Gastrocnemius medialis (tissue), 4 donors: ENCODE measurements at regions not wholly inside any gene's neighbourhood (a gene's known extent, or its start where the extent isn't known, plus 50 kb on each side); places are given as distances from the start of the nearest gene placed in this dataset.

ENCODE experiments used
- ATAC-seq, 2 donors: fragments of 150-250 bp; one replicate each; pipeline ENCODE4 v1.9.1; 2016
- DNase-seq, 2 donors: peaks; one replicate each; pipeline ENCODE4 v3.0.0-alpha.2; 2019
- H3K27ac ChIP-seq, 4 donors: fragments of 200-600 bp; sonication (generic); 1 replicate in 1 of 4; 2 replicates in 3 of 4; pipeline ENCODE4 v1.5.1; 2016 to 2018; ENCODE audit warnings: mild to moderate bottlenecking in 2 of 4, moderate library complexity in 1 of 4
- H3K27me3 ChIP-seq, 3 donors: fragments of 200-600 bp; sonication (generic) in 2 of 3; 1 replicate in 1 of 3; 2 replicates in 2 of 3; pipeline versions ENCODE4 v1.5.1 to v1.6.0; 2016 to 2019; ENCODE audit warnings: mild to moderate bottlenecking in 1 of 3, moderate library complexity in 1 of 3
- H3K36me3 ChIP-seq, 2 donors: fragments of 200-600 bp; sonication (generic) in 1 of 2; one replicate each; pipeline ENCODE4 v1.5.1; 2017 to 2018
- H3K4me1 ChIP-seq, 2 donors: fragments of 200-600 bp; sonication (generic) in 1 of 2; one replicate each; pipeline ENCODE4 v1.5.1; 2016 to 2017; ENCODE audit warnings: mild to moderate bottlenecking in 2 of 2
- H3K4me3 ChIP-seq, 4 donors: fragments of 200-600 bp; sonication (generic) in 3 of 4; 1 replicate in 1 of 4; 2 replicates in 3 of 4; pipeline ENCODE4 v1.5.1; 2016 to 2019; ENCODE audit warnings: mild to moderate bottlenecking in 2 of 4
- H3K9me3 ChIP-seq, 3 donors: fragments of 200-600 bp; sonication (generic) in 2 of 3; 1 replicate in 1 of 3; 2 replicates in 2 of 3; pipeline ENCODE4 v1.5.1; 2016 to 2019
- CTCF ChIP-seq, 5 experiments: fragments of 450-650 bp in 3 of 5; fragments of 200-600 bp in 2 of 5; sonication (generic) in 2 of 5; IDR thresholded peaks in 4 of 5; conservative IDR thresholded peaks in 1 of 5; 1 replicate in 4 of 5; 2 replicates in 1 of 5; pipeline ENCODE4 v1.5.1; 2016 to 2019; ENCODE audit warnings: antibody characterized with exemption in 5 of 5, mild to moderate bottlenecking in 3 of 5, moderate library complexity in 3 of 5
- POLR2A ChIP-seq, 2 donors: fragments of 450-650 bp; IDR thresholded peaks; one replicate each; pipeline ENCODE4 v1.6.1; 2017; ENCODE audit warnings: antibody characterized with exemption in 2 of 2, mild to moderate bottlenecking in 2 of 2, moderate library complexity in 2 of 2
- in situ Hi-C, 4 donors: fragments of 200-750 bp; cut with MboI; loops; one replicate each; pipeline versions ENCODE4 v1.15.0 to v1.8.0; 2017; ENCODE audit warnings: low sequenced_read_pairs in 4 of 4
- intact Hi-C: fragments of 100-400 bp; cut with DNase I; formaldehyde crosslinking; loops from one replicate; pipeline ENCODE4 v1.15.1; 2023; ENCODE audit warnings: low total_unique reads

GRCh38 chr15:54840621-54841398 is 355.9 kb downstream of the RSL24D1 start:
- in situ Hi-C loops = loop anchor here in 1 of 4 donors (25.0 kb wide), 1 partner anchor 104 kb away; no protein-coding TSS in a partner anchor
- Histone ChIP-seq H3K27ac (no peak overlapping the region), H3K9me3 (no peaks in the 10 kb centered on the region), H3K4me3 (no peak overlapping the region), H3K4me1 (no peaks in the 10 kb centered on the region), H3K36me3 (no peaks in the 10 kb centered on the region), H3K27me3 (no peaks in the 10 kb centered on the region)
- DNase-seq (no peak), ATAC-seq (no peak)
- TF ChIP-seq CTCF (IDR thresholded peaks at IDR 0.05 in 4 of 5, conservative IDR thresholded peaks at IDR 0.05 in 1 of 5) (no peak), POLR2A (IDR thresholded peaks at IDR 0.05) (no peak)
- intact Hi-C loops = no loop called here

- Histone ChIP-seq H3K27me3 (no peaks in the 10 kb centered on the region), H3K9me3 (no peaks in the 10 kb centered on the region), H3K36me3 (no peaks in the 10 kb centered on the region), H3K27ac (no peak overlapping the region), H3K4me3 (no peak overlapping the region), H3K4me1 (no peaks in the 10 kb centered on the region)
- no peak for ATAC-seq
- DNase-seq = no peak
- in situ Hi-C loops (loop anchor here in 1 of 4 donors (25.0 kb wide), 1 partner anchor 102 kb away; no protein-coding TSS in a partner anchor), intact Hi-C loops (no loop called here)
- TF ChIP-seq CTCF (IDR thresholded peaks at IDR 0.05 in 4 of 5, conservative IDR thresholded peaks at IDR 0.05 in 1 of 5) = no peak
- TF ChIP-seq POLR2A (IDR thresholded peaks at IDR 0.05) = no peak
These were observed 357.4 kb downstream of the RSL24D1 start for GRCh38 chr15:54839379-54839778.

- ATAC-seq (no peak), DNase-seq (no peak)
- in situ Hi-C loops = loop anchor here in 1 of 4 donors (25.0 kb wide), 1 partner anchor 99 kb away; no protein-coding TSS in a partner anchor
- Histone ChIP-seq H3K4me3 (no peak overlapping the region), H3K9me3 (no peaks in the 10 kb centered on the region), H3K27me3 (no peaks in the 10 kb centered on the region), H3K36me3 (no peaks in the 10 kb centered on the region), H3K4me1 (no peaks in the 10 kb centered on the region), H3K27ac (no peak overlapping the region)
- no peak for TF ChIP-seq POLR2A (IDR thresholded peaks at IDR 0.05)
- no peak for TF ChIP-seq CTCF (IDR thresholded peaks at IDR 0.05 in 4 of 5, conservative IDR thresholded peaks at IDR 0.05 in 1 of 5)
- intact Hi-C loops = no loop called here
These were observed 360.5 kb downstream of the RSL24D1 start for GRCh38 chr15:54836052-54836795.

- Histone ChIP-seq H3K9me3 (no peaks in the 10 kb centered on the region), H3K4me3 (no peak overlapping the region), H3K4me1 (no peaks in the 10 kb centered on the region), H3K27me3 (no peaks in the 10 kb centered on the region), H3K27ac (no peak overlapping the region), H3K36me3 (no peaks in the 10 kb centered on the region)
- DNase-seq = no peak
- TF ChIP-seq POLR2A (IDR thresholded peaks at IDR 0.05) (no peak), CTCF (IDR thresholded peaks at IDR 0.05 in 4 of 5, conservative IDR thresholded peaks at IDR 0.05 in 1 of 5) (no peak)
- no peak for ATAC-seq
- in situ Hi-C loops = loop anchor here in 1 of 4 donors (25.0 kb wide), 1 partner anchor 93 kb away; no protein-coding TSS in a partner anchor
- intact Hi-C loops = no loop called here
These were observed 366.9 kb downstream of the RSL24D1 start for GRCh38 chr15:54829821-54830220.
